Adrenal gland (tissue), 9 donors: ENCODE measurements at regions not wholly inside any gene's neighbourhood (a gene's known extent, or its start where the extent isn't known, plus 50 kb on each side); places are given as distances from the start of the nearest gene placed in this dataset.

ENCODE experiments used
- DNase-seq, 7 donors: peaks; one replicate each; pipeline ENCODE4 v3.0.0-alpha.2; 2019 to 2020
- H3K27ac ChIP-seq, 5 donors: fragments of 200-600 bp; sonication (generic) in 4 of 5; 1 replicate in 3 of 5; 2 replicates in 2 of 5; pipeline versions ENCODE4 v1.5.1 to v1.8.0; 2016 to 2020; ENCODE audit warnings: mild to moderate bottlenecking in 1 of 5
- H3K27me3 ChIP-seq: fragments of 200-600 bp; 2 replicates; pipeline ENCODE4 v1.8.0; 2021
- H3K36me3 ChIP-seq, 2 donors: fragments of 200-600 bp; replicated peaks in 1 of 2; 1 replicate in 1 of 2; 2 replicates in 1 of 2; pipeline versions ENCODE4 v1.5.1 to v1.8.0; 2018 to 2022
- H3K4me1 ChIP-seq, 2 donors: fragments of 200-600 bp; replicated peaks in 1 of 2; 1 replicate in 1 of 2; 2 replicates in 1 of 2; pipeline versions ENCODE4 v1.5.1 to v1.8.0; 2018 to 2021
- H3K4me3 ChIP-seq, 4 donors: fragments of 200-600 bp; sonication (generic) in 3 of 4; one replicate each; pipeline ENCODE4 v1.5.1; 2016 to 2018
- H3K9me3 ChIP-seq, 3 donors: fragments of 200-600 bp; sonication (generic) in 1 of 3; replicated peaks in 1 of 3; 1 replicate in 2 of 3; 2 replicates in 1 of 3; pipeline versions ENCODE4 v1.5.1 to v1.8.0; 2016 to 2021
- POLR2A ChIP-seq, 2 donors: fragments of 450-650 bp; IDR thresholded peaks; one replicate each; pipeline ENCODE4 v1.6.1; 2017; ENCODE audit warnings: antibody characterized with exemption in 2 of 2, mild to moderate bottlenecking in 2 of 2, moderate library complexity in 1 of 2
- WGBS, 4 donors: extraction: QIAGEN DNeasy Blood & Tissue Kit in 2 of 4; methylation state at CpG; one replicate each; pipeline versions ENCODE4 v1.1.5 to v1.1.7; 2013 to 2017; 5-methylcytosine and 5-hydroxymethylcytosine counted together
- intact Hi-C, 2 donors: fragments of 100-400 bp; cut with DNase I; formaldehyde crosslinking; loops; one replicate each; pipeline versions ENCODE4 v1.14.1 to v1.15.0; 2022 to 2023
- TF ChIP-seq, protein P1 (sequence below), 6 experiments: fragments of 450-650 bp in 4 of 6; fragments of 200-600 bp in 2 of 6; sonication (generic) in 1 of 6; IDR thresholded peaks; 1 replicate in 5 of 6; 2 replicates in 1 of 6; pipeline versions ENCODE4 v1.5.1 to v1.8.0; 2016 to 2021; ENCODE audit warnings: antibody characterized with exemption in 6 of 6, mild to moderate bottlenecking in 2 of 6, moderate library complexity in 1 of 6
- donor health status: healthy with polysubstance abuse.
- donor health status: Bipolar disorder and iron deficiency.
- donor health status: DM: yes; HTN: yes; CAD: no.
- donor health status: DM: no; HTN: no; CAD: no.
- donor health status: DM: no; HTN: no; CAD: no.

DNA sequence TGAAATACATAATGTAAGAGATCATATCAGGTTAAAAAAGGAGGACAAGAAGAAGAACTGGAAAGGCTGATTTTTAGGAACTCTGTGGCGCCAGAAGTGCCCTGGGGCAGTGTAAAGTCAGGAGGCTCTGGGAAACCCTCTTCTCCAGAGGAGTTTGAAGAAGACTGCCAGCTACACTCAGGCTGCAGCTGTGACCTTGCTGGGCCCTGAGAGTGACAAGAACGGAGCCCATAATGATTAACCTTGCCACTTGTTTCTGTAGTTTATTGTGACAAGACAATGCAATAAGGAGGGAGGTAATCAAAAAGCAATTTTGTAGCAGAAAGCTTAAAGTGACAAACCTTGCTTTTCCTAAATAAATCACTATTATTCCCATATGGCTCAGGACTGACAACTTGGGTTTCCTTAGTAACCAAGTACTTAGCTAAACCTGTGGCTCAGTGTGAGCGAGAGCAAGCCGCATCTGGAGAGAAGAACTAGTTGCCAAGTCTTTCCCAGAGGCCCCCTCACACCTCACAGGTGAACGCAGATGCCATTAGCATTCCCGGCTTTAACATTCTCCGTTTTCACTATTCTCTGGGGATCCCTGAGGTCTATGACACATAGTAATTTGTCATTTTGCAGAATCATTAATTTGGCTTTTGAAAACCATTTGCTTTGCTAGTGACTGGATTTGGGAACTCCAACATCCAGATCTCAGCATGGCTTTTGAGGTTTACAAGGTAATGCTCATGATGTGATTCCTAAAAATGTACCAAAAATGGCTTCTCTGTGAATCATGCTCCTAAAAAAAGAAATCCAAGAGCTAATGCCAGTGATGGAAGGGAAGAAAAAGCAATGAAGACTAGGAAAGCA is 115.9 kb downstream of the OMA1 start:
- Histone ChIP-seq H3K27me3 (no peaks in the 10 kb centered on the region), H3K9me3 (no peaks in the 10 kb centered on the region), H3K4me3 (no peak overlapping the region), H3K4me1 (peaks cover 0 to 10% of the 10 kb centered on the region in 2 donors), H3K27ac (no peak overlapping the region), H3K36me3 (no peaks in the 10 kb centered on the region)
- WGBS, 4 donors: 73 to 92% (median 84%) methylated on average over 7 of the region's 7 CpGs
- TF ChIP-seq, protein P1, sequence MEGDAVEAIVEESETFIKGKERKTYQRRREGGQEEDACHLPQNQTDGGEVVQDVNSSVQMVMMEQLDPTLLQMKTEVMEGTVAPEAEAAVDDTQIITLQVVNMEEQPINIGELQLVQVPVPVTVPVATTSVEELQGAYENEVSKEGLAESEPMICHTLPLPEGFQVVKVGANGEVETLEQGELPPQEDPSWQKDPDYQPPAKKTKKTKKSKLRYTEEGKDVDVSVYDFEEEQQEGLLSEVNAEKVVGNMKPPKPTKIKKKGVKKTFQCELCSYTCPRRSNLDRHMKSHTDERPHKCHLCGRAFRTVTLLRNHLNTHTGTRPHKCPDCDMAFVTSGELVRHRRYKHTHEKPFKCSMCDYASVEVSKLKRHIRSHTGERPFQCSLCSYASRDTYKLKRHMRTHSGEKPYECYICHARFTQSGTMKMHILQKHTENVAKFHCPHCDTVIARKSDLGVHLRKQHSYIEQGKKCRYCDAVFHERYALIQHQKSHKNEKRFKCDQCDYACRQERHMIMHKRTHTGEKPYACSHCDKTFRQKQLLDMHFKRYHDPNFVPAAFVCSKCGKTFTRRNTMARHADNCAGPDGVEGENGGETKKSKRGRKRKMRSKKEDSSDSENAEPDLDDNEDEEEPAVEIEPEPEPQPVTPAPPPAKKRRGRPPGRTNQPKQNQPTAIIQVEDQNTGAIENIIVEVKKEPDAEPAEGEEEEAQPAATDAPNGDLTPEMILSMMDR (IDR thresholded peaks at IDR 0.05): no peak
- no peak for TF ChIP-seq POLR2A (IDR thresholded peaks at IDR 0.05)
- no peak for DNase-seq
- intact Hi-C loops: no loop called here

GRCh38 chr1:58426918-58427317 is 119.6 kb downstream of the OMA1 start:
- Histone ChIP-seq H3K4me1 (no peaks in the 10 kb centered on the region), H3K4me3 (no peak overlapping the region), H3K36me3 (no peaks in the 10 kb centered on the region), H3K27me3 (no peaks in the 10 kb centered on the region), H3K27ac (no peak overlapping the region), H3K9me3 (no peaks in the 10 kb centered on the region)
- TF ChIP-seq, protein P1 (IDR thresholded peaks at IDR 0.05): no peak
- TF ChIP-seq POLR2A (IDR thresholded peaks at IDR 0.05): no peak
- WGBS, 4 donors: 89 to 99% (median 96%) methylated on average over 2 of the region's 2 CpGs
- intact Hi-C loops: no loop called here
- no peak for DNase-seq

DNA sequence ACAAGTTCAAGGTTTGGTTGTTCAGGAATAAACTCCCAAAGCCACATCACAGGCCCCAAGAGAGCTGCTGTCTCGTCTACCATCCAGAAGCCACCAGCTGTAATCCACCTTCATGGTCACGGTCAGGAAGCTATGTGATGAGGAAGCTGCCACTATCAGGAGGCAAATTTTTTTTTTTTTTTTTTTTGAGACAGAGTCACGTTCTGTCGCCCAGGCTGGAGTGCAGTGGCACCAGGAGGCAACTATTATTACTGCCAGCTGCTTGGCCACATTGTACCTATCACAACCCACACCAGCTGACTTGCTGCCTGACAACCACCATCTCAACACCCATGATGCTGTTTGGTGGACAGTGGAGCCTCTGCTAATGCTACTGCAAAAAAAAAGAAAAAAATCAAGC is 124.1 kb downstream of the OMA1 start:
- Histone ChIP-seq H3K27ac (no peak overlapping the region), H3K4me3 (no peak overlapping the region), H3K9me3 (no peaks in the 10 kb centered on the region), H3K4me1 (no peaks in the 10 kb centered on the region), H3K27me3 (no peaks in the 10 kb centered on the region), H3K36me3 (no peaks in the 10 kb centered on the region)
- WGBS, 4 donors: 76 to 93% (median 83%) methylated on average over 4 of the region's 4 CpGs
- DNase-seq: no peak
- no peak for TF ChIP-seq POLR2A (IDR thresholded peaks at IDR 0.05)
- TF ChIP-seq, protein P1 (IDR thresholded peaks at IDR 0.05): no peak
- intact Hi-C loops: no loop called here

- WGBS, 4 donors: 45 to 97% (median 77%) methylated on average over 2 of the region's 2 CpGs
- no peaks in the 10 kb centered on the region for H3K4me1 ChIP-seq
- H3K27me3 ChIP-seq: no peaks in the 10 kb centered on the region
- intact Hi-C loops: no loop called here
- H3K36me3 ChIP-seq: no peaks in the 10 kb centered on the region
- H3K4me3 ChIP-seq: no peak overlapping the region
- TF ChIP-seq, protein P1 (IDR thresholded peaks at IDR 0.05): no peak
- no peak for TF ChIP-seq POLR2A (IDR thresholded peaks at IDR 0.05)
- no peaks in the 10 kb centered on the region for H3K9me3 ChIP-seq
- no peak overlapping the region for H3K27ac ChIP-seq
- DNase-seq: no peak
Observed at GRCh38 chr1:58418283-58419228, 128.0 kb downstream of the OMA1 start.
